Hematopoietic multipotent progenitor cell treated with erythropoietin and hydrocortisone succinate and interleukin-3 and kit ligand, for 4 days (in vitro differentiated cells): ENCODE measurements at regions not wholly inside any gene's neighbourhood (a gene's known extent, or its start where the extent isn't known, plus 50 kb on each side); places are given as distances from the start of the nearest gene placed in this dataset.
"Not testable (repeated sequence)": the region's sequence is repeated elsewhere in the genome, so short reads cannot be mapped to it uniquely, and the experiment has no call there.

Experiments used
- DNase-seq: peaks from one replicate; pipeline ENCODE4 v3.0.0-alpha.2; 2015

- DNase-seq = no peak
These were observed 1183.0 kb downstream of the TECRL start for GRCh38 chr4:63226229-63226628.

GRCh38 chr4:63222466-63222865, 1186.8 kb downstream of the TECRL start:
- DNase-seq = no peak

- DNase-seq = no peak
These were observed 1187.8 kb downstream of the TECRL start for GRCh38 chr4:63221477-63221876.

- DNase-seq = no peak
These were observed 1190.4 kb downstream of the TECRL start for GRCh38 chr4:63218856-63219255.

GRCh38 chr4:63214076-63214475, 1195.2 kb downstream of the TECRL start:
- no peak for DNase-seq

GRCh38 chr4:63211776-63212479, 1197.3 kb downstream of the TECRL start:
- DNase-seq = no peak

GRCh38 chr4:63211375-63211774, 1197.9 kb downstream of the TECRL start:
- no peak for DNase-seq

GRCh38 chr4:63193029-63193428, 1216.2 kb downstream of the TECRL start:
- not testable (repeated sequence) for DNase-seq

- no peak for DNase-seq
These were observed 1237.9 kb downstream of the TECRL start for GRCh38 chr4:63171341-63171740.

GRCh38 chr4:63170923-63171322, 1238.3 kb downstream of the TECRL start:
- DNase-seq = no peak

- no peak for DNase-seq
These were observed 1239.4 kb downstream of the TECRL start for GRCh38 chr4:63169836-63170235.

- no peak for DNase-seq
These were observed 1253.7 kb downstream of the TECRL start for GRCh38 chr4:63155561-63155960.

GRCh38 chr4:63123441-63123840, 1285.8 kb downstream of the TECRL start:
- DNase-seq = no peak

- no peak for DNase-seq
These were observed 1286.3 kb downstream of the TECRL start for GRCh38 chr4:63122955-63123354.

- no peak for DNase-seq
These were observed 1302.7 kb downstream of the TECRL start for GRCh38 chr4:63106600-63106999.

- no peak for DNase-seq
These were observed 1303.4 kb downstream of the TECRL start for GRCh38 chr4:63105839-63106238.

- no peak for DNase-seq
These were observed 1318.6 kb downstream of the TECRL start for GRCh38 chr4:63090641-63091040.

GRCh38 chr4:63085091-63085490, 1324.2 kb downstream of the TECRL start:
- DNase-seq = no peak

GRCh38 chr4:63080934-63081333, 1328.3 kb downstream of the TECRL start:
- no peak for DNase-seq

GRCh38 chr4:63063760-63064159, 1345.5 kb downstream of the TECRL start:
- no peak for DNase-seq

GRCh38 chr4:63062891-63063290, 1346.4 kb downstream of the TECRL start:
- DNase-seq = not testable (repeated sequence)

GRCh38 chr4:63049726-63050125, 1359.5 kb downstream of the TECRL start:
- DNase-seq = no peak

GRCh38 chr4:63049278-63049677, 1360.0 kb downstream of the TECRL start:
- no peak for DNase-seq

GRCh38 chr4:63036159-63036866, 1372.9 kb downstream of the TECRL start:
- DNase-seq = no peak

- no peak for DNase-seq
These were observed 1379.9 kb downstream of the TECRL start for GRCh38 chr4:63029380-63029779.
